Smooth muscle cell (in vitro differentiated cells): ENCODE measurements at regions not wholly inside any gene's neighbourhood (a gene's known extent, or its start where the extent isn't known, plus 50 kb on each side); places are given as distances from the start of the nearest gene placed in this dataset.

Experiments used
- DNase-seq: peaks from one replicate; lab custom pipeline; 2025; ENCODE audit not compliant: unreplicated experiment; lab: John Stamatoyannopoulos, UW
- H2AFZ ChIP-seq: fragments of 200-600 bp; sonication (generic); 2 replicates; pipeline ENCODE4 v1.6.0; 2016; ENCODE audit warnings: antibody characterized with exemption, low read depth, mild to moderate bottlenecking
- H3F3A ChIP-seq: fragments of 200-600 bp; sonication (generic); 2 replicates; pipeline ENCODE4 v1.6.0; 2017; ENCODE audit warnings: antibody characterized with exemption, low read depth
- H3K27ac ChIP-seq: fragments of 200-600 bp; sonication (generic); 2 replicates; pipeline ENCODE4 v1.5.1; 2016; ENCODE audit warnings: low read depth, mild to moderate bottlenecking
- H3K27me3 ChIP-seq: fragments of 200-600 bp; sonication (generic); 2 replicates; pipeline ENCODE4 v1.6.1; 2016; ENCODE audit warnings: low read depth, mild to moderate bottlenecking
- H3K36me3 ChIP-seq: fragments of 200-600 bp; sonication (generic); 2 replicates; pipeline ENCODE4 v1.5.1; 2016; ENCODE audit warnings: low read depth
- H3K4me1 ChIP-seq: fragments of 200-600 bp; sonication (generic); 2 replicates; pipeline ENCODE4 v1.5.1; 2016; ENCODE audit warnings: low read depth
- H3K4me2 ChIP-seq: fragments of 200-600 bp; sonication (generic); 2 replicates; pipeline ENCODE4 v1.6.0; 2016; ENCODE audit warnings: mild to moderate bottlenecking
- H3K4me3 ChIP-seq: fragments of 200-600 bp; sonication (generic); 2 replicates; pipeline ENCODE4 v1.5.1; 2016; ENCODE audit warnings: mild to moderate bottlenecking
- H3K79me2 ChIP-seq: fragments of 200-600 bp; sonication (generic); 2 replicates; pipeline ENCODE4 v1.6.0; 2016; ENCODE audit warnings: low read depth, mild to moderate bottlenecking
- H3K9ac ChIP-seq: fragments of 200-600 bp; sonication (generic); 2 replicates; pipeline ENCODE4 v1.6.0; 2016; ENCODE audit warnings: low read depth
- H3K9me3 ChIP-seq: fragments of 200-600 bp; sonication (generic); replicated peaks from 2 replicates; pipeline ENCODE4 v1.5.1; 2016; ENCODE audit warnings: low read depth
- H4K20me1 ChIP-seq: fragments of 200-600 bp; sonication (generic); 2 replicates; pipeline ENCODE4 v1.6.0; 2016; ENCODE audit warnings: low read depth
- WGBS: methylation state at CpG from one replicate; pipeline ENCODE4 v1.1.7; 2016; ENCODE audit warnings: low lambda C conversion rate; 5-methylcytosine and 5-hydroxymethylcytosine counted together
- TF ChIP-seq, protein P1 (sequence below): fragments of 200-600 bp; sonication (generic); IDR thresholded peaks from 2 replicates; pipeline ENCODE4 v1.5.1; 2017; ENCODE audit warnings: borderline replicate concordance, mild to moderate bottlenecking, antibody characterized with exemption; ENCODE audit not compliant: insufficient read depth, poor library complexity, severe bottlenecking

DNA sequence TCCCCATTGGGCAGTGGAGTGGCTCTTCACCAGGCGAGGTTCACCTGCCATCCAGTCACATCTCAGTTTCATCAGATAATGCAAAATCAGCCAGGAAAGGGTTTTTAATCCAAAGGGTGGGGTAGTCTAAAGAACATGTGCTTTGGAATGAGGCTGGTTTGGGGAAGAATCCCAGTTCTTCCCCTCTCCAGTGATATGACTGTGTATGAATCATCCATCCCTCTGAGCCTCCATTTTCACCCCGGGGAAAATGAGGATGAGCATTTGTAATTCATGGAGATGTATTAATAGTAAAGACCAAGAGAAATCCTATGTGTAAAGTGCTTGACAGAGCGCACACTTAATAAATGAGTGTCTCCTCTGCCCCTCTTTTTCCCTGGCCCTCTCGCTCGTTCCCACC, 215.1 kb upstream of the FGGY start:
- H3K9ac ChIP-seq = no peak overlapping the region
- H3F3A ChIP-seq = peaks cover 7% of the 10 kb centered on the region
- no peaks in the 10 kb centered on the region for H4K20me1 ChIP-seq
- 89% methylated on average over 5 of the region's 5 CpGs for WGBS
- H3K27ac ChIP-seq = no peak overlapping the region
- no peaks in the 10 kb centered on the region for H3K27me3 ChIP-seq
- H3K4me1 ChIP-seq = peaks cover 28% of the 10 kb centered on the region
- H3K79me2 ChIP-seq = no peaks in the 10 kb centered on the region
- no peak overlapping the region for H2AFZ ChIP-seq
- TF ChIP-seq, protein P1, sequence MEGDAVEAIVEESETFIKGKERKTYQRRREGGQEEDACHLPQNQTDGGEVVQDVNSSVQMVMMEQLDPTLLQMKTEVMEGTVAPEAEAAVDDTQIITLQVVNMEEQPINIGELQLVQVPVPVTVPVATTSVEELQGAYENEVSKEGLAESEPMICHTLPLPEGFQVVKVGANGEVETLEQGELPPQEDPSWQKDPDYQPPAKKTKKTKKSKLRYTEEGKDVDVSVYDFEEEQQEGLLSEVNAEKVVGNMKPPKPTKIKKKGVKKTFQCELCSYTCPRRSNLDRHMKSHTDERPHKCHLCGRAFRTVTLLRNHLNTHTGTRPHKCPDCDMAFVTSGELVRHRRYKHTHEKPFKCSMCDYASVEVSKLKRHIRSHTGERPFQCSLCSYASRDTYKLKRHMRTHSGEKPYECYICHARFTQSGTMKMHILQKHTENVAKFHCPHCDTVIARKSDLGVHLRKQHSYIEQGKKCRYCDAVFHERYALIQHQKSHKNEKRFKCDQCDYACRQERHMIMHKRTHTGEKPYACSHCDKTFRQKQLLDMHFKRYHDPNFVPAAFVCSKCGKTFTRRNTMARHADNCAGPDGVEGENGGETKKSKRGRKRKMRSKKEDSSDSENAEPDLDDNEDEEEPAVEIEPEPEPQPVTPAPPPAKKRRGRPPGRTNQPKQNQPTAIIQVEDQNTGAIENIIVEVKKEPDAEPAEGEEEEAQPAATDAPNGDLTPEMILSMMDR = no peak
- no peaks in the 10 kb centered on the region for H3K36me3 ChIP-seq
- DNase-seq = no peak
- H3K4me2 ChIP-seq = no peak overlapping the region
- H3K4me3 ChIP-seq = no peak overlapping the region
- H3K9me3 ChIP-seq = no peaks in the 10 kb centered on the region

DNA sequence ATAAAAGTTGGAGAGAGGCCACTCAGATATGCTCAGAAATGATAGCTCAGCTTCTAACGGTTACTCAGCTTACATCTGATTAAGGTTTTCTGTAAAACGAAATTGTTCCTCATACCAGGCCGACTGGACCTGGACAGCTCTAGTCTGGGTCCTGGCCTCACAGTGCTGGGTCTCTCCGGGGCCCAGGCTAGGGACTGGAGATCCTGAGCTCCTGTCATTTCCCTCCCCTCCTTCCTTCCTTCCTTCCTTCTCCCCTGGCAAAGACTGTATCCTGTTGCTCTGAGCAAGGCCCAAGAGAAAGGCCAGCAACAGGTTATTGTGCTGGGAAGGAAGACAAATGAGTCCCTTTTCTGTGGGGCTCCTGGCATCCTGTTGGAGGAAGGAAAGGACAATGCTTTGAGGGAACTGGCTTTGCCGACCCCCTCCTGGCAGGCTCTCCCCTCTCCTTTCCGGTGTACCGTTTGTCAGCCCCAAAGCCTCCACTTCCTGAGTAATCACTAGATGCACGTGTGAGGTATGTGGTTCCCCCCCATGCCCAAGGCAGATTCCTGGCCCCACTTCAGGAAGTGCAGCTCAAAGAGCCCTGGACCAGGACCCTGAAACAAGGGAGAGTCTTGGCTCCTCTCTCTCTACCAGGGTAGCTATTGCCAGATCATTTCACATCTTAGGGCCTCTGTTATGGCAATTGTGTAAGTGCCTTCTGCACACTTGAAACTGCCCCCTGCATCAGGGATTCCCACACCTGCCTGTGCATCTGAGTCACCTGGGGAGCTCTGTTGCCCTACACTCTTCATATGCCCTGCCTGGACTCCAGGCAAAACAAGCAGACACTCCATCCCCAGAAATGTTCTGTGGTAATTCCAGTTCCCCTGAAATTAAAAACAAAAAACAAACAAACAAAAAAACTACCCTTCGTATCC, 212.7 kb upstream of the FGGY start:
- WGBS = 49% methylated on average over 9 of the region's 9 CpGs
- H3F3A ChIP-seq = peaks cover 3% of the 10 kb centered on the region
- H3K27me3 ChIP-seq = no peaks in the 10 kb centered on the region
- H3K9ac ChIP-seq = no peak overlapping the region
- H2AFZ ChIP-seq = no peak overlapping the region
- TF ChIP-seq, protein P1 = no peak
- H3K4me1 ChIP-seq = peaks cover 18% of the 10 kb centered on the region
- H3K79me2 ChIP-seq = no peaks in the 10 kb centered on the region
- no peak overlapping the region for H3K27ac ChIP-seq
- H4K20me1 ChIP-seq = no peaks in the 10 kb centered on the region
- H3K36me3 ChIP-seq = no peaks in the 10 kb centered on the region
- DNase-seq = no peak
- no peak overlapping the region for H3K4me3 ChIP-seq
- H3K9me3 ChIP-seq = no peaks in the 10 kb centered on the region
- no peak overlapping the region for H3K4me2 ChIP-seq

DNA sequence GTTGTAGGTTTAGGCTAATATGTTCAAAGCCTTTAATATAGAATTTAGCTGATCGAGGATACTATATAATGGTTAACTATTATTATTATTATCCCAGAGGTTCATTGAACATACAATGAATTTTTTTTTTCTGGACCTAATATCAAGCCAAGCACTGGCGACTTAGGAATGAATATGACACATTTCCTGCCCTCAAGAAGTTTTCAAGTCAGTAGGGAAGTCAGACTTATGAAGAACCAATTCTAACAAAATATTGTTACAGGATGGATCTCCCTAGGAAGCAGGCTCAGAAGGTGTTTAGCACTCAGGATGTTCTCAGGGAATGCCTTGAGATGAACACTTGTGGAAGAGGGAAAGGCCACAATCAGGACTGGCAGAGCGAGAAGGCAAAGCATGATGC, 211.8 kb upstream of the FGGY start:
- Histone ChIP-seq H3K27ac (no peak overlapping the region), H3K4me1 (peaks cover 9% of the 10 kb centered on the region), H3K79me2 (no peaks in the 10 kb centered on the region), H3K27me3 (no peaks in the 10 kb centered on the region), H3K9me3 (no peaks in the 10 kb centered on the region), H3K9ac (no peak overlapping the region), H3K4me2 (no peak overlapping the region), H2AFZ (no peak overlapping the region), H3K4me3 (no peak overlapping the region), H3F3A (no peaks in the 10 kb centered on the region), H3K36me3 (no peaks in the 10 kb centered on the region), H4K20me1 (no peaks in the 10 kb centered on the region)
- 95% methylated on average over 3 of the region's 3 CpGs for WGBS
- TF ChIP-seq, protein P1 = no peak
- no peak for DNase-seq
